PC-9 (cell line): ENCODE measurements at regions not wholly inside any gene's neighbourhood (a gene's known extent, or its start where the extent isn't known, plus 50 kb on each side); places are given as distances from the start of the nearest gene placed in this dataset.

Experiments
- BruUV-seq: library from RNA; stranded (reverse); fragments of 400-500 nt; replicated peaks from 2 replicates; lab custom pipeline; 2021; lab: Mats Ljungman, UMichigan
- CTCF ChIA-PET: fragments of 300-600 bp; sonication (Branson Sonifier 250); formaldehyde crosslinking; loops from one replicate; lab custom pipeline; 2022; ENCODE audit warnings: antibody characterized with exemption; lab: Charles Lee
- POLR2A ChIA-PET: fragments of 300-600 bp; sonication (Branson Sonifier 250); formaldehyde crosslinking; loops from one replicate; lab custom pipeline; 2022; ENCODE audit warnings: antibody characterized with exemption; ENCODE audit not compliant: unreplicated experiment; lab: Charles Lee
- DNase-seq, 2 experiments: peaks; one replicate each; pipeline versions ENCODE4 v3.0.0 to v3.0.0-alpha.2; 2015 to 2022; ENCODE audit warnings: mixed read lengths in 1 of 2
- H2AFZ ChIP-seq: fragments of 200-600 bp; sonication (generic); 2 replicates; pipeline ENCODE4 v1.8.1; 2017; ENCODE audit warnings: antibody characterized with exemption
- H3F3A ChIP-seq: fragments of 200-600 bp; sonication (generic); 2 replicates; pipeline ENCODE4 v1.8.1; 2017; ENCODE audit warnings: antibody characterized with exemption, mild to moderate bottlenecking, low read depth; ENCODE audit not compliant: insufficient read depth
- H3K27ac ChIP-seq: fragments of 200-600 bp; sonication (generic); 2 replicates; pipeline ENCODE4 v1.6.1; 2016; ENCODE audit warnings: mixed run types
- H3K27me3 ChIP-seq: fragments of 200-600 bp; sonication (generic); 2 replicates; pipeline ENCODE4 v1.6.1; 2016; ENCODE audit warnings: low read depth, mixed run types; ENCODE audit not compliant: insufficient read depth
- H3K36me3 ChIP-seq: fragments of 200-600 bp; sonication (generic); 2 replicates; pipeline ENCODE4 v1.6.1; 2016; ENCODE audit warnings: low read depth, mixed run types
- H3K4me1 ChIP-seq: fragments of 200-600 bp; sonication (generic); replicated peaks from 2 replicates; pipeline ENCODE4 v1.6.1; 2016; ENCODE audit warnings: mixed run types; ENCODE audit not compliant: insufficient read depth
- H3K4me2 ChIP-seq: fragments of 200-600 bp; sonication (generic); 2 replicates; pipeline ENCODE4 v1.6.1; 2017; ENCODE audit warnings: mixed run types
- H3K4me3 ChIP-seq: fragments of 200-600 bp; sonication (generic); 2 replicates; pipeline ENCODE4 v1.6.1; 2016; ENCODE audit warnings: mixed run types
- H3K79me2 ChIP-seq: fragments of 200-600 bp; sonication (generic); 2 replicates; pipeline ENCODE4 v1.6.1; 2017; ENCODE audit warnings: low read depth, mixed run types
- H3K9me2 ChIP-seq: fragments of 200-600 bp; sonication (generic); 2 replicates; pipeline ENCODE4 v1.8.1; 2017; ENCODE audit warnings: mild to moderate bottlenecking; ENCODE audit not compliant: insufficient read depth
- H3K9me3 ChIP-seq: fragments of 200-600 bp; sonication (generic); 2 replicates; pipeline ENCODE4 v1.8.1; 2016; ENCODE audit warnings: low read depth; ENCODE audit not compliant: insufficient read depth
- H4K20me1 ChIP-seq: fragments of 200-600 bp; sonication (generic); 2 replicates; pipeline ENCODE4 v1.8.1; 2017; ENCODE audit not compliant: insufficient read depth
- CTCF ChIP-seq: fragments of 200-600 bp; sonication (generic); conservative IDR thresholded peaks from 2 replicates; pipeline ENCODE4 v1.6.1; 2017; ENCODE audit warnings: mixed run types, antibody characterized with exemption, mild to moderate bottlenecking, moderate library complexity
- EZH2 ChIP-seq: fragments of 200-600 bp; sonication (generic); IDR thresholded peaks from 2 replicates; pipeline ENCODE4 v1.8.0; 2017; ENCODE audit warnings: antibody characterized with exemption, low read depth
- intact Hi-C: fragments of 100-400 bp; cut with micrococcal nuclease; formaldehyde crosslinking; loops from one replicate; pipeline ENCODE4 v1.10.0; 2022; ENCODE audit not compliant: unreplicated experiment

GRCh38 chr4:108559911-108560310, 60.5 kb upstream of the RPL34 start:
- Histone ChIP-seq H3K27ac (no peak overlapping the region), H3F3A (no peaks in the 10 kb centered on the region), H3K4me2 (no peak overlapping the region), H3K4me1 (no peaks in the 10 kb centered on the region), H4K20me1 (no peaks in the 10 kb centered on the region), H3K4me3 (no peak overlapping the region), H3K27me3 (no peaks in the 10 kb centered on the region), H2AFZ (no peak overlapping the region), H3K9me3 (no peaks in the 10 kb centered on the region), H3K79me2 (no peaks in the 10 kb centered on the region), H3K9me2 (no peaks in the 10 kb centered on the region), H3K36me3 (no peaks in the 10 kb centered on the region)
- BruUV-seq, result no TSS peak
- no peak for DNase-seq
- TF ChIP-seq CTCF, result no peak
- TF ChIP-seq EZH2, result no peak
- ChIA-PET POLR2A (no interaction called here), CTCF (no interaction called here)
- intact Hi-C loops, result no loop called here

GRCh38 chr4:108559068-108559793, 61.1 kb upstream of the RPL34 start:
- no peak for DNase-seq
- Histone ChIP-seq H3F3A (no peaks in the 10 kb centered on the region), H4K20me1 (no peaks in the 10 kb centered on the region), H3K79me2 (no peaks in the 10 kb centered on the region), H2AFZ (no peak overlapping the region), H3K4me1 (no peaks in the 10 kb centered on the region), H3K4me2 (no peak overlapping the region), H3K4me3 (no peak overlapping the region), H3K27me3 (no peaks in the 10 kb centered on the region), H3K9me3 (no peaks in the 10 kb centered on the region), H3K27ac (no peak overlapping the region), H3K9me2 (no peaks in the 10 kb centered on the region), H3K36me3 (no peaks in the 10 kb centered on the region)
- intact Hi-C loops, result no loop called here
- ChIA-PET CTCF (no interaction called here), POLR2A (no interaction called here)
- BruUV-seq, result no TSS peak
- TF ChIP-seq EZH2, result no peak
- no peak for TF ChIP-seq CTCF

- Histone ChIP-seq H3K9me3 (no peaks in the 10 kb centered on the region), H3K36me3 (no peaks in the 10 kb centered on the region), H3K9me2 (no peaks in the 10 kb centered on the region), H3K79me2 (no peaks in the 10 kb centered on the region), H3K27ac (no peak overlapping the region), H2AFZ (no peak overlapping the region), H3K4me1 (no peaks in the 10 kb centered on the region), H3F3A (no peaks in the 10 kb centered on the region), H3K4me3 (no peak overlapping the region), H4K20me1 (no peaks in the 10 kb centered on the region), H3K27me3 (no peaks in the 10 kb centered on the region), H3K4me2 (no peak overlapping the region)
- no TSS peak for BruUV-seq
- POLR2A ChIA-PET, result no interaction called here
- intact Hi-C loops, result no loop called here
- DNase-seq, result no peak
- TF ChIP-seq EZH2 (no peak), CTCF (no peak)
- CTCF ChIA-PET, result no interaction called here
These were observed 63.7 kb upstream of the RPL34 start for GRCh38 chr4:108556588-108557200.
